Inflammatory macrophage (primary cell): ENCODE measurements at regions not wholly inside any gene's neighbourhood (a gene's known extent, or its start where the extent isn't known, plus 50 kb on each side); places are given as distances from the start of the nearest gene placed in this dataset.

Experiments
- DNase-seq, 2 donors: peaks; one replicate each; pipeline ENCODE4 v3.0.0-alpha.2; 2020 to 2022

DNA sequence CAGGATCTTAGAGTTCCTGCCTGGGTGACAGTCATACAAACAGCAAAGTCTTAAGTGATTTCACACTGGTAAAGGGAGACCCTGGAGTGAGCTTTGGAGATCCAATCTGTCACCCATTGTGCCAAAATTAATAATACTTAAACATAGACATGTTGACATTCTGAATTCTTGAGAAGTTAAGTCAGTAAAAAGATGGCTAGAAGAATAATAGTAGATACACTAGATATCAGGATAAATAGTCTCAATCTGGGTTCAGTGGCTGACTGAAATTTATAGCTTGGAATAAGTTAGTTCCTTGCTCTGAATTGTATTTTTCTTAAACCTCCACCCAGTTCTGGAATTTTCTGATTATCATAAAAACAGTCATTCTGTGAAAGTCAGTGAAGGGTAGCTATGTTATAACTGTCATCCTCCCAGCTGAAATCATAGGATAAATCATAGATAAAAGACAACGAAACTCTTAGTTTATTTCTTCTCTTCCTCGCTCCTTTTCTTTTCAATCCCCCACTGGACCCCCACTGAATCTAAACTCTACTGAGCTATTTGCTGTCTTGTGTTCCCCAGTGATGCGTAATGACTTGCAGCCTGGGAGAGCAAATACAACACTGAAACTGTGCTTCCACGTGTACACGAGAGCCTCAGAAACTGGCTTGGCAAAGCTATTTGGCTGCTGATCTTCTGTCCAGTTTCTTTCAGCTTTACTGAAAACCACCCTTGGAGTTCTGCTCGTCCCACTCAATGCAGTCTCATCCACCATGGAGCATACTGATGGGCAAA, 175.4 kb upstream of the TP63 start:
- DNase-seq = no peak

GRCh38 chr3:189457201-189457607, 174.0 kb upstream of the TP63 start:
- no peak for DNase-seq

- DNase-seq = no peak
These were observed 173.4 kb upstream of the TP63 start for GRCh38 chr3:189457631-189458412.

DNA sequence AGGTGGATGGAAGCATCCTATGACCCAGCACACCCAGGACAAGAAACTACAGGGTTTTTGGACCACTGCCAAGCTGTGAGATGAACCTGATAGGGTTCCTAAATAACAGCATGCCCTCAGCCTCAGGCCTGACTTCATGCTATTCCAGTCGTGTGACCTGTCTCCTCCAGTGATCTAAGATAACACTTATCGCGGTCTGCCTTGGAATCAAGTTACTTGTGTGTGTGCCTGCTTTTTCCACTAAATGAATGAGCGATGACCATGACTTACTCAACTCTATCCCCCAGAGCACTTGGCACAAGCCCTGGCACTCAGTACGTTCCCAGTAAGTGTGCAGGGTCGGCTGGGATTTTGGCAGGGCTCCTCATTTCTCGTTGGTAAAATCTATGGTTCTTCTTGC, 172.7 kb upstream of the TP63 start:
- DNase-seq = no peak

GRCh38 chr3:189459231-189459630, 172.0 kb upstream of the TP63 start:
- DNase-seq = no peak

GRCh38 chr3:189460511-189460910, 170.7 kb upstream of the TP63 start:
- no peak for DNase-seq

- no peak for DNase-seq
These were observed 166.4 kb upstream of the TP63 start for GRCh38 chr3:189464799-189465198.

DNA sequence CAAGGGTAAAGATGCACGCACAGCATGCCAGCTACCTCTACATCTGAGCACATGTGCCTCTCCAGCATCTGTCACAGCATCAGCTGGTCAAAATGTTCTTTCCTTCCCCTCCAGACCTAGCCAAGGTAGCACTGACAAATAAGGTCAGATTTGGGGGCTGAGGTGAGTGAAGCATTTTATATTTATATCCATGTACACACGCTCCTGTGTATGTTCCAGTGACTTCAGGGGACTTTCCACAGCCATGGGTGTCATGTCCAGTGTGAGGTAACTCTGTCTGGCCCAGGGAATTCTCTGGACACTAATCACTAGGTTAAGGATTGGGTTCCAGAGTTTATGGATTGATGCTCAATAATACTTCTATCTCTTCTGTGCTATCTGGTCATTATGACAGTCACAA, 165.2 kb upstream of the TP63 start:
- DNase-seq = no peak

DNA sequence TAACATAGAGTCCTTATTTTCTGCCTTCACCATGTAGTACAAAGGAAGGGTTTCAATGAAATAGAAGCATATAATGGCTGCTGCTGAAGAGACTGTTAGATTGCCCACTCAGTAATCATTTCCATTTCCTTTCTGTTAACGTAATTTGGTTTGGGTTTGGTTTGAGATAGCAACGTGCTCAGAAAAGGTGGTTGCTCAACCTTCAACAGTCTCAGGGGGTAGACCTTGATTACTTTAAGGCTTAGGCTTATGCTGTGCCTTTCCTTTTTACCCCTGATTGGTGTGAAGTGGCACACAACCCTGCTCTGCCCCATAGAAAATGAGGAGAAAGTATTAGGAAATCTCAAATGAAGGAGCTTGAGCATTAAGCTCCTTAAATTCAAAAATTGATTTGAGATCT, 163.7 kb upstream of the TP63 start:
- DNase-seq = no peak

DNA sequence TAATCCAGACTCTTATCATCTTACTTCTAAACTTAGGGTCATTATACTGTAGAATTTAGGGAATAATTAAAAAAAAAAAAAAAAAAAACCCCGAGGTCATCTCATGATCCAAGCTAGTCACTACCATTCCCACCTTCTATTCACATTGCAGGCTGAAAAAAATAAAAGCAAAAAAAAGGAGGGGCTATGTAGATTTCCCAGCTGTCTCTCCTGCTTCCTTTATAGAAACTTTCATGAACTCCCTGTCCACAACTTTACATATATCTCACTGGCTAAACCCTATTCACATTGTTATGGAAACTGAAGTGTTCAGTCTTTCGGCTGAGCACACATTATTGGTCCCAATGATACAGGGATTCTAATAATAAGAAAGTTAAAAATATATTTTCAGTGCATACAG, 156.2 kb upstream of the TP63 start:
- DNase-seq = no peak

GRCh38 chr3:189477614-189478013, 153.6 kb upstream of the TP63 start:
- no peak for DNase-seq

GRCh38 chr3:189486556-189486955, 144.6 kb upstream of the TP63 start:
- DNase-seq = no peak

GRCh38 chr3:189488241-189488767, 142.9 kb upstream of the TP63 start:
- DNase-seq = no peak

DNA sequence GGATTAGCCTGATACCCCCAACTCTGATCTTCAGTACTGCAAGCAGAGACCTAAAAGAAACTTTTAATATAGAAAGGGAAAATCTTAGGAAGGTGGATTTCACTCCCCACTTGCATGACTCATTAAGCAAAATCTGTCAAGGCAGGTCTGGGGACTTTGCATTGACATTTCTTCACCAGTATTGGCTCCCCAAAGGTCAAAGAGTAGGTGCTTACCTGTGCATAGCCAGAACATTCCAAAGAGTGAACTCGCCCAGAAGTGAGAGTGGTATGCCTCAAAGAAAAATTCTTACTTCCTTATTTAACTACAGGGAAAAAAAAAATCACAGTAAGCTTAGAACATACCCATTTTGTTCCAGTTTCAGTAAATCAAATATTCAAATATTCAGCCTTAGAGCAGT, 140.9 kb upstream of the TP63 start:
- DNase-seq = no peak

GRCh38 chr3:189490749-189491148, 140.4 kb upstream of the TP63 start:
- DNase-seq = no peak

- DNase-seq = no peak
These were observed 139.4 kb upstream of the TP63 start for GRCh38 chr3:189491831-189492230.

DNA sequence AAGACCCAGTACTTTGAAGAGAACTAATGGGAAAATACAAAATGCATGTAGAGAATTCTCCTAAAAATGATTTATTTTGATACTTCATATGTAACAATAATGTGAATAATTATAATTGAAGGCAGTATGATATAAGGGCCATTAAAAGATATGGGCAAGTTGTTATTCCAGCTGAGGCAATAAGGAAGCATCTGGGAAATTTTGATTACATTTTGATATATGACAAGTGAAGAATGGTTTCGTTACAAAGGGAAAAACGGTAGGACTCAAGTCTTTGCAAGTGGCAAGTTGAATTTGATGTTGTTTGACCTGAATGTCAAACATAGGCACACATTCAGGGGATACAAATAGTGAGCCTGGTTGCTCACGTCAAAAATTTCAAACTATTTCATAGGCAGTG, 137.9 kb upstream of the TP63 start:
- DNase-seq = no peak

GRCh38 chr3:189494632-189495031, 136.6 kb upstream of the TP63 start:
- no peak for DNase-seq

DNA sequence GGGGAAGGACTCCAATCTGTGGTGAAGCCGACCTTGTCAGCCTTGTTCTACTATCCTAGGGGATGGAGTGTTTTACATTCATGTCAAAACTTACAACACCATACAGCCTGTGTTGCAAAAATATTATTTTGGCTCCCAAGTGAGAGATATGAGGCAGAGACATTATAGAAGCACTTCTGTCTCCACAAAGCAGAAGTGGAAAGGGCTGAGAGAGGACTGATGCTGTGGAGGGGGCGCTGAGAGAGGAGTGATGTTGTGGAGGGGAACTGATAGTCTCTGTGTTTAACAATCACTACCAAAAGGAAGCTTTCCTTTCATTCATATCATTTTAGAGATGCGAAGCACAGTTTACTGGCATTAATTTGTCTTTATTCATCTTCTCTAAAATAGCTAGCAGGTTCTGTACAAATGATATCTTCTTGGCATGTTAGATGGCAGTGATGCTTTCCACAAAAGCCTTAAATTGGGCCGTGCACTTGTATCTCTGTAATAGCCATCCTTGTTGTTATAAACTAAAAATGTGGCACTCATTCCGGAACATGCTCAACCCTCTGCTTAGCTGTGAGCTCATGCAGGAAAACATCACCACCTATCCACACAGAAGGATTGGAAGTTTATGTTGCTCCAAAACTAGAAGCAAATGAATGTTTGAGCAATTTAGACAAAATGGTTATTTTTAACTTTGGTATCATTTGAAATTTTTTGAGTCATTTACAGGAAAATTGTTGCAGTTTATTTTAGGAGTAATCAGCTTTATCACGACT, 134.6 kb upstream of the TP63 start:
- DNase-seq = no peak

- DNase-seq = no peak
These were observed 132.0 kb upstream of the TP63 start for GRCh38 chr3:189498995-189499704.

DNA sequence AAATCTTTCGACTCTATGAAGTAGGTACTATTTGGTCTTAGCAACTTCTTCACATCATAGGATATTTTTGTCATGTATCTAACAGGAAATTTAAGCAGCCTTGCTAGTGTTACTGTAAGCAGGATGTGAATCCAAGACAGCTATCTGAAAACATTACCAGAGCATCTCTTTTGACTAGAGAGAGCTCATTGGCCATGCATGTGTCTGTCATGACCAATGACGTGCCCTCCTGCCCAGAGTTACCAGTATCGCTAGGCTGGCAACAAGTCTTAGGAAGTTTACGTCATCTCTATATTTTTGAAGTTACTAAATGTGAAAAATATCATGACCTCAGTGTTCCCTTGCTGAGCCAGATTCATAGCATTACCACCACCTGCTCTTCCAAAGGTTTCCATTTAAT, 130.9 kb upstream of the TP63 start:
- no peak for DNase-seq

DNA sequence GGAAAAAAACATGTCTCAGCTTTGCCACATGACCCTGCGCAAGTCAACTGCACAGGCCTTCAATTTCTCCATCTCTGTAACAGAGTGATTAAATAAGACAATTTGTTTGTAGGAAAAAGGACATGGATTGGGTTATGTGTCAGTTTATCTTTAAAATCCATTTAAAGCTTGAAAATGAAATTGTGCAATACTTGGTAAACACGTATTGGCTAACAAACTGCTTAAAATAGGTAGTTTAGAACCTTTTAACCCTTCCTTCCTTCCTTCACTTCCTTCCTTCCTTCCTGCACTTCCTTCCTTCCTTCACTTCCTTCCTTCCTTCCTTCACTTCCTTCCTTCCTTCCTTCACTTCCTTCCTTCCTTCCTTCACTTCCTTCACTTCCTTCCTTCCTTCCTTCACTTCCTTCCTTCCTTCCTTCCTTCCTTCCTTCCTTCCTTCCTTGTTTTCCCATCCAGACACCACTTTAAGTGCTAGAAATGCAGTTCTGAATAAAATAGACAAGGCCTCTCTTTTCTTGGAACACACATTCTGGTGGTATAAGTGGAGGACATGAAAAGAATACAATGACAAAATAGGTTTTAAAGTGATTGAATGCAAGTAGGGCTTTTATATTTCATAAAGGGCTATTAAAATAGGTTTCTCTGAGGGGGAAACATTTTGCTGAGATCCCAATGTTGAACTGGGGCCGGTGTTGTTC, 130.2 kb upstream of the TP63 start:
- no peak for DNase-seq
